IMR-90 (cell line): ENCODE measurements at regions not wholly inside any gene's neighbourhood (a gene's known extent, or its start where the extent isn't known, plus 50 kb on each side); places are given as distances from the start of the nearest gene placed in this dataset.
A peak's percentile ranks its signal among the peaks of the same experiment; 100 is the strongest.

Source experiments
- ATAC-seq: fragments of 200-7000 bp; cut with Tn5 transposase; 2 replicates; pipeline ENCODE4 v1.9.1; 2020; ENCODE audit warnings: low read depth, mild to moderate bottlenecking, moderate library complexity
- BruUV-seq: library from RNA; stranded (reverse); fragments of 400-500 nt; replicated peaks from 2 replicates; lab custom pipeline; 2021; lab: Mats Ljungman, UMichigan
- CTCF ChIA-PET: fragments of 300-600 bp; formaldehyde crosslinking; extraction: SDS; loops from one replicate; lab custom pipeline; 2021; ENCODE audit warnings: antibody characterized with exemption; lab: Yijun Ruan, JAX
- POLR2A ChIA-PET: fragments of 300-600 bp; sonication (Branson Sonifier 250); formaldehyde crosslinking; loops from one replicate; lab custom pipeline; 2022; ENCODE audit warnings: antibody characterized with exemption; ENCODE audit not compliant: unreplicated experiment; lab: Charles Lee
- DNase-seq: peaks from one replicate; pipeline ENCODE4 v3.0.0; 2013
- H2AFZ ChIP-seq: replicated peaks from 2 replicates; pipeline ENCODE3; 2013; ENCODE audit warnings: low read length, mild to moderate bottlenecking; ENCODE audit not compliant: poor library complexity
- H2AK5ac ChIP-seq: 2 replicates; pipeline ENCODE4 v1.6.1; 2013; ENCODE audit warnings: low read depth, low read length, inconsistent platforms
- H2AK9ac ChIP-seq: replicated peaks from 2 replicates; pipeline ENCODE3; 2013; ENCODE audit warnings: mild to moderate bottlenecking, low read depth, low read length, moderate library complexity; ENCODE audit not compliant: poor library complexity
- H2BK120ac ChIP-seq: 2 replicates; pipeline ENCODE4 v1.6.1; 2013; ENCODE audit warnings: low read depth, low read length, inconsistent platforms
- H2BK15ac ChIP-seq: 3 replicates; pipeline ENCODE4 v1.6.1; 2013; ENCODE audit warnings: low read depth, low read length, inconsistent platforms
- H2BK20ac ChIP-seq: 2 replicates; pipeline ENCODE4 v1.6.1; 2013; ENCODE audit warnings: low read depth, mild to moderate bottlenecking, inconsistent platforms, low read length, moderate library complexity
- H2BK5ac ChIP-seq: 2 replicates; pipeline ENCODE4 v1.6.1; 2013; ENCODE audit warnings: mild to moderate bottlenecking, low read depth, low read length, inconsistent platforms; ENCODE audit not compliant: poor library complexity, severe bottlenecking
- H3K14ac ChIP-seq: replicated peaks from 2 replicates; pipeline ENCODE4 v1.6.1; 2013; ENCODE audit warnings: low read depth, low read length, inconsistent platforms
- H3K18ac ChIP-seq: 2 replicates; pipeline ENCODE4 v1.6.1; 2013; ENCODE audit warnings: low read depth, low read length, control low read depth
- H3K23ac ChIP-seq: 2 replicates; pipeline ENCODE4 v1.6.1; 2013; ENCODE audit warnings: low read depth, low read length, inconsistent platforms
- H3K27ac ChIP-seq: 2 replicates; pipeline ENCODE4 v1.5.1; 2013; ENCODE audit warnings: mild to moderate bottlenecking, control low read depth, low read length; ENCODE audit not compliant: insufficient read depth
- H3K27me3 ChIP-seq: 2 replicates; pipeline ENCODE4 v1.6.1; 2013; ENCODE audit warnings: low read length; ENCODE audit not compliant: control insufficient read depth, insufficient read depth
- H3K36me3 ChIP-seq: 2 replicates; pipeline ENCODE4 v1.6.1; 2013; ENCODE audit warnings: low read length, mixed read lengths; ENCODE audit not compliant: control insufficient read depth, insufficient read depth
- H3K4ac ChIP-seq: 2 replicates; pipeline ENCODE4 v1.6.1; 2013; ENCODE audit warnings: low read depth, low read length, inconsistent platforms
- H3K4me1 ChIP-seq: 2 replicates; pipeline ENCODE4 v1.6.1; 2013; ENCODE audit warnings: low read length, mixed read lengths; ENCODE audit not compliant: control insufficient read depth, insufficient read depth
- H3K4me2 ChIP-seq: 2 replicates; pipeline ENCODE4 v1.6.1; 2013; ENCODE audit warnings: low read depth, mild to moderate bottlenecking, control low read depth, low read length, moderate library complexity
- H3K4me3 ChIP-seq: 2 replicates; pipeline ENCODE4 v1.5.1; 2013; ENCODE audit warnings: low read depth, mild to moderate bottlenecking, control low read depth, low read length, moderate library complexity; ENCODE audit not compliant: insufficient read depth
- H3K56ac ChIP-seq: 2 replicates; pipeline ENCODE4 v1.6.1; 2013; ENCODE audit warnings: low read length, inconsistent platforms; ENCODE audit not compliant: insufficient read depth; ENCODE audit errors: extremely low read depth
- H3K79me1 ChIP-seq, 2 experiments: 2 replicates each; pipeline ENCODE4 v1.6.1; 2013; ENCODE audit warnings: low read length in 2 of 2, inconsistent platforms in 1 of 2, low read depth in 1 of 2
- H3K9ac ChIP-seq: 2 replicates; pipeline ENCODE4 v1.6.1; 2013; ENCODE audit warnings: low read depth, low read length, control low read depth
- H3K9me1 ChIP-seq: 2 replicates; pipeline ENCODE4 v1.6.1; 2013; ENCODE audit warnings: low read length, inconsistent platforms; ENCODE audit not compliant: insufficient read depth
- H3K9me3 ChIP-seq: 2 replicates; pipeline ENCODE4 v1.6.1; 2013; ENCODE audit warnings: low read length; ENCODE audit not compliant: control insufficient read depth, insufficient read depth
- H4K20me1 ChIP-seq: 2 replicates; pipeline ENCODE4 v1.6.1; 2013; ENCODE audit warnings: low read length, inconsistent platforms; ENCODE audit not compliant: insufficient read depth
- H4K5ac ChIP-seq: 2 replicates; pipeline ENCODE4 v1.6.1; 2013; ENCODE audit warnings: mild to moderate bottlenecking, low read depth, low read length, control low read depth
- H4K8ac ChIP-seq, 2 experiments: 2 replicates each; pipeline ENCODE4 v1.6.1; 2013; ENCODE audit warnings: low read depth in 2 of 2, low read length in 2 of 2, control low read depth in 1 of 2, inconsistent platforms in 1 of 2
- H4K91ac ChIP-seq: 2 replicates; pipeline ENCODE4 v1.6.1; 2013; ENCODE audit warnings: low read depth, low read length, inconsistent platforms; ENCODE audit not compliant: insufficient read depth
- ELK1 ChIP-seq: fragments of 150-350 bp; IDR thresholded peaks from 2 replicates; pipeline ENCODE4 v1.6.1; 2016; ENCODE audit warnings: low read depth, mild to moderate bottlenecking, low read length, moderate library complexity, borderline replicate concordance
- FOS ChIP-seq: fragments of 150-350 bp; IDR thresholded peaks from 2 replicates; pipeline ENCODE4 v1.6.1; 2016; ENCODE audit warnings: low read depth, low read length
- MAZ ChIP-seq: IDR thresholded peaks from 2 replicates; pipeline ENCODE4 v1.6.1; 2012; ENCODE audit warnings: low read depth, mild to moderate bottlenecking, low read length, improper control_type of control experiment, moderate library complexity, borderline replicate concordance
- MXI1 ChIP-seq: IDR thresholded peaks from 2 replicates; pipeline ENCODE4 v1.6.1; 2012; ENCODE audit warnings: low read depth, mild to moderate bottlenecking, low read length, moderate library complexity, borderline replicate concordance
- RCOR1 ChIP-seq: IDR thresholded peaks from 2 replicates; pipeline ENCODE4 v1.6.1; 2012; ENCODE audit warnings: mild to moderate bottlenecking, low read length, improper control_type of control experiment; ENCODE audit not compliant: insufficient replicate concordance
- SMC3 ChIP-seq: fragments of 150-350 bp; IDR thresholded peaks from 2 replicates; pipeline ENCODE4 v1.6.1; 2016; ENCODE audit warnings: low read depth, mild to moderate bottlenecking, antibody characterized with exemption, low read length, moderate library complexity
- USF2 ChIP-seq: fragments of 150-350 bp; IDR thresholded peaks from 2 replicates; pipeline ENCODE4 v1.6.1; 2017; ENCODE audit warnings: mild to moderate bottlenecking, antibody characterized with exemption, low read length, low read depth
- WGBS, 2 experiments: methylation state at CpG; one replicate each; pipeline versions ENCODE4 v1.1.5 to v1.1.7; 2013; ENCODE audit warnings: missing lambda C conversion rate in 2 of 2; ENCODE audit not compliant: insufficient read length in 1 of 2; ENCODE audit errors: extremely low coverage in 2 of 2; 5-methylcytosine and 5-hydroxymethylcytosine counted together
- dilution Hi-C: fragments of 300-500 bp; cut with HindIII; formaldehyde crosslinking; loops from one replicate; pipeline ENCODE4 v1.14.3; 2018; ENCODE audit warnings: low sequenced_read_pairs; ENCODE audit not compliant: unreplicated experiment
- in situ Hi-C: fragments of 300-500 bp; cut with MboI; formaldehyde crosslinking; loops from 3 replicates; pipeline ENCODE4 v1.14.3; 2019; ENCODE audit warnings: low sequenced_read_pairs, inconsistent platforms, mixed read lengths
- intact Hi-C: fragments of 100-400 bp; cut with micrococcal nuclease; formaldehyde crosslinking; loops from 2 replicates; pipeline ENCODE4 v1.10.0; 2022

- Histone ChIP-seq H3K14ac (no peak overlapping the region), H3K27me3 (no peaks in the 10 kb centered on the region), H2BK15ac (no peak overlapping the region), H3K4ac (no peak overlapping the region), H3K56ac (no peak overlapping the region), H2BK5ac (no peak overlapping the region), H3K9me1 (no peaks in the 10 kb centered on the region), H4K20me1 (no peaks in the 10 kb centered on the region), H3K27ac (no peak overlapping the region), H3K9ac (no peak overlapping the region), H3K4me1 (no peaks in the 10 kb centered on the region), H2AFZ (peak overlapping the region; percentile 49), H2AK9ac (no peak overlapping the region), H3K9me3 (no peaks in the 10 kb centered on the region; the same call in 1 of the 2 replicates), H3K23ac (no peak overlapping the region), H4K91ac (no peak overlapping the region), H3K79me1 (no peaks in the 10 kb centered on the region), H2AK5ac (no peak overlapping the region), H3K4me2 (no peak overlapping the region), H2BK20ac (no peak overlapping the region), H2BK120ac (no peak overlapping the region), H4K5ac (no peak overlapping the region), H3K18ac (no peak overlapping the region), H3K36me3 (no peaks in the 10 kb centered on the region), H3K4me3 (no peak overlapping the region), H4K8ac (no peak overlapping the region)
- CTCF ChIA-PET, result no interaction called here
- no TSS peak for BruUV-seq
- whole genome bisulfite sequencing, 2 experiments, result no CpG with 5 or more reads among the region's 9 CpGs
- intact Hi-C loops (no loop called here), in situ Hi-C loops (no loop called here), dilution Hi-C loops (no loop called here)
- DNase-seq (no peak), ATAC-seq (no peak)
- POLR2A ChIA-PET, result no interaction called here
- TF ChIP-seq USF2 (no peak), ELK1 (no peak), FOS (no peak), MXI1 (no peak), RCOR1 (no peak), SMC3 (no peak), MAZ (no peak)
Observed at GRCh38 chr1:218983433-218983832, 190.2 kb upstream of the LYPLAL1 start.
